ENCODE measurements at regions not wholly inside any gene's neighbourhood (a gene's known extent, or its start where the extent isn't known, plus 50 kb on each side); places are given as distances from the start of the nearest gene placed in this dataset.
"Not testable (repeated sequence)": the region's sequence is repeated elsewhere in the genome, so short reads cannot be mapped to it uniquely, and the experiment has no call there.

DNA sequence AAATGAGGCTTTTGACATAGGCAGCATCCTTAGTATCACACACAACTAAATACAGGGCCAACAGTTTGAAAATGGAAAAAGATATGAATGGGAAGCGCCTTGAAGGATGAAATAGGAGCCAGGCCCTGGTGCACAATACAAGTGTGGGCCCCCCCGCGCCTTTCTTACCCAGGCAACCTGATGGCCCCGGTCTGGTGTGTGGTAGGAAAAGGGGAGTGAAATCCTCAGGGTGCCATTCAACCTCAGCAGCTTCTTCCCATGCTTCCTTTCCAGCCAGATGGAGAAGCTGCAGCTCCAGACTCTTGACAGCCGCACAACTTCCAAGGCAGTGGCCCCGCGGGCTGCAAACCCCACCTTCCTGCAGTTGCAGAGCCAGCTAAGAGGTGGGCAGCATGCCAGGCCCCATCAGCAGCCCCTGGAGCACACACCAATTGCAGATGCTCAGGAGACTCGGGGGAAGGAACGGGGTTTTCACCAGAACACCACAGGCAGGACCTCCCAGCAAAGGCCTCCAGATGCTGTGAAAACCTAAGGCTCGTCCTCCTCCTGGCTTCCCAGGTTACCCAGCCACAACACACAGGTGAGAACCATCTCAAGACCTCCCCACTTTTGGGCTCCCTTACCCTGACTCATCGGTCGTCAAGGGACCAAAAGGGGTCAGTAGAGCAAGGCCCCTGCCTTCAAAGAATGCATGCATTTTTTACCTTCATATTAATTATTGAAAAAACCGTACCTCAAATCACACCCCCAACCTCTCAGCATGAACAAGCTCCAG lies 101.6 kb downstream of the CPN2 start:
- peak in 1 of 2 experiments; percentile 52 for DNase-seq

DNA sequence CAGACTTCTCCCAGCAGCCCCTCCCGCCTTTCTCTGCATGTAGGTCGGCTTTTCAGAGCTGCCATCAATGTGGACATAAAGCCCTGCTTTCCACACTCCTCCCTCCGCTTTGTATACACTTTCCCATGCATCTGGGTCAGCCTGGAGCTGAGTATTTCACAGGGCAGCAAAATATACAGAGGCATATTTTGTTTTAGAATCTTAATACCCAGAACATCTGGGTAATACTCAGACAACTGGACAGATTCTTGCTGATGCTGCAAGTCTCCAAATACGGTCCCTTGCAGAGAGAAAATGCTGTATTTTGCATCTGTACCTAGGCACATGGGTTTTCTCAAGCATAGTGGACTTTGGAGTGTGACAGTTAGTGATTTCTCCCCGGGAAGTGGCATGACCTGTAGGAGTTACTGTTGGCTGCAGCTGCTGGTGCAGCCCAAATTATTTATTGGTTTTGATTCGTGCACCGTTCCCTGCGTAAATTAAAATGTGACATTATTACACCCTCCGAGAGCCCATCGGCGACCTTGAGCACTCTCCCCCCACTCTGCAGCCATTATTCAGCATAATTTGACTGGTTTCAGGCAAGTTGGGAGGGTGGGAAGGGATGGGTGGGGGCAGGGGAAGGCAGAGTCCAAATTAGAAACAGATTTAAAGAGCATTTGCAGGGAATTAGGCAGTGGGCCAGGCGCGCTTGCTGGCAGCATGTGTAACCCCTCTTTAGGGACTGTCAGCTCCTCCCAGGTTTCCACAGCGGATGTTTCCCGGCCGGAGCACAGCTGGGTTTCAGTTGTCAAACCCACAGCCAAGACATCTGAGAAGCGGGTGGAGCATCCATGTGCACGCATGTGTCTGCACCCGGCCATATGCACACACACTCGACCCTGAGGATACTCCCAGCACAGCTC lies 100.8 kb downstream of the CPN2 start:
- DNase-seq: peak in 1 of 2 experiments; percentile 55

DNA sequence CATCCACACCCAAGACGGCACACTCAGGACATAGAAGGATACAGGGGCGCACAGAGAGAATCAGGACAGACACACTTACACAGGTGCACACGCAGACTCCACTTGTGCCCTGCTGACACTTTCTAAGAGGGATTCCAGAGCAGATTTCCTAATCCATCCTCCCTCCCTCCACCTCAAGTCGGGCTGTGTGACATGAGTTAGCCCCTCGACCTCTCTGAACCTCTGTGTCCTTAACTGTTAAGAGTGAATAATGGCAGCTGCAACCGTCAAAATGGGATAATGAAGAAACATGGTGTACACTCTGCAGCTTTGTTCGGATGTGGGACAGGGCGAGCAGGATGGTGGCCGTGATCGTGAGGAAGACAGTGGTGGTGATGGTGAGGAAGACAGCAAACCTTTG lies 100.1 kb downstream of the CPN2 start:
- DNase-seq: no peak

DNA sequence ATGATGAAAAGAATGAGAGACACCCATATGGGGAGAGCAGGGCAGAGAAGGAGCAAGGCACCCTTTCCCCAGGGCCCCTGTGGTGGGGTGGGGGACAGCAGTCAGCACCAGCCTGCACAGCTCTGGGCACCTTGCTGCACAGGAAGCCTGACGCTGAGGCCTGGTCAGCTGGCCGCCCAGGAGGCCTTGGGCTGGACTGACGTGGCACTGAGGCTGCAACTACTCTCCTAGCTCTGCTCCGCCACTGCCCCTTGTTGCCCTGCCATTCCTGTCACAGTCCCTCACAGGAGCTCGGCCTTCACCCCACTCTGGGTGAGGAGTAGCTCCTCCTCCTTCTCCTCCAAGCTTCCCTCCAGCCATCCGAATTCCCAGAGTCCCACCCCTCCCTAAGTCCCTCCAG lies 99.7 kb downstream of the CPN2 start:
- no peak for DNase-seq

DNA sequence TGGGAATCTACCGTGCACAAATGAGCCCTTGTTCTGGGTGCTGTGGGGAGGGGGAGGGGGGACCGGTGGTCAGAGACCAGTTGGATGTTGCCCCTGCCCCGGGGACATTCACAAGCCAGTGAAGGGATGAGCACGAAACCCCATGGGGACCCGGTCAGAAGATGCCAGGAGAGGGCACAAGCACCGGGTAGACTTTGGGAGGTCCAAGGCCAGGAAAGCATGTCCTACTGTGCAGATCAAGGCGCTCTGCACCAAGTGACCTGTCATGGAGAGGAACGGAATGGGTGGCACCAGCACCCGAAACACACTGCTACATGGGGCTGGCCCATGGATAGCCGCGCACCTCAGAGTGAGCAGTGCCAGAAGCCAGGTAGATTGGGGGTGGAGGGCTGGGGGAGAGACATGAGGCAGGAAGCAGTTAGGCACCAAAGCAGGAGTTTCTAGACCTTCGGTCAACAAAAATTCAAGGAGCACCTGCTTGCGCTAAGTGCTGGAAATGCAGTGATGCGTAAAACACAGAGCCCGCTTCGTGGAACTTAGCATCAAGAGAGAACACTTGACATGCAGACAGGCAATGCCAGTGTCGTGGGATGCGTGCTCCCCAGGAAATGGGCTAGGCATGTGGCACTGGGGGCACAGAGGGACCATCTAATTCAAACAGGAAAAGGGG lies 99.1 kb downstream of the CPN2 start:
- no peak for DNase-seq

DNA sequence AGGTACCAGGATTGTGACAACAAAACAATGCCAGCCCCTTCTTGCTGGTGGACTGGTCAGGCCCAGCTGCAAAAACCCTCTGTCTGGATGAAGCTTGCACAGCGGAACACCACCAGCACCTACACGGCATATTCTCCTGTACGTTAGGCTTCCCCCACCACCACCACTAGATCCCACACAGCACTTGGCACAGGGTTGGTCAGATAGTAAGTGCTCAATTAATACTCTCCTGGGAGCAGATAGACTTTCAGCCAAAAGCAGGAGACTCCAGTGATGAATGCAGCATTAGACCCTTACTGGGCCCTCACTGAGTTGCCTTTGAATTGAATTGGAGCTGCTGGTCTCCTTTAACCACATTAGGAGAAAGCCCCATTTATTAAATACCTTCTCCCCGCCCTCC lies 97.9 kb downstream of the CPN2 start:
- DNase-seq: no peak

DNA sequence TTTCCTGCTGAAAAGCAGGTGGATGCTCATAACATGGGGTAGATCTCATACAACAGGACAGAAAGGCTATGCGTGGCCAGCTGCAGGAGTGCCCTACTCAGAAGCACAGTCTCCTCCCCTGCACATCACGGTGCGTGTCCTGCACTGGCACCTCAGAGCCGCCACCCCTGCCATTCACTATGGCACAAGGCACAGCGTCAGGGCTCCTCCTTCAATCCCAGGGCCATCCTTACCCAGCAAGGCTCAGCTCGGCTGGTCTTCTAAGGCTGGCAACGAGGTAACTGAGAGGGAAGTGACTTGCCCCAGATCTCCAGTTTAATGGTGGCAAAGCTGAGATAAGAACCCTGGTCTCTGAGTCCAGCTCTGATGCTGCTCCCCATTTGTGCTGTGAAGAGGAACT lies 97.1 kb downstream of the CPN2 start:
- DNase-seq: no peak

DNA sequence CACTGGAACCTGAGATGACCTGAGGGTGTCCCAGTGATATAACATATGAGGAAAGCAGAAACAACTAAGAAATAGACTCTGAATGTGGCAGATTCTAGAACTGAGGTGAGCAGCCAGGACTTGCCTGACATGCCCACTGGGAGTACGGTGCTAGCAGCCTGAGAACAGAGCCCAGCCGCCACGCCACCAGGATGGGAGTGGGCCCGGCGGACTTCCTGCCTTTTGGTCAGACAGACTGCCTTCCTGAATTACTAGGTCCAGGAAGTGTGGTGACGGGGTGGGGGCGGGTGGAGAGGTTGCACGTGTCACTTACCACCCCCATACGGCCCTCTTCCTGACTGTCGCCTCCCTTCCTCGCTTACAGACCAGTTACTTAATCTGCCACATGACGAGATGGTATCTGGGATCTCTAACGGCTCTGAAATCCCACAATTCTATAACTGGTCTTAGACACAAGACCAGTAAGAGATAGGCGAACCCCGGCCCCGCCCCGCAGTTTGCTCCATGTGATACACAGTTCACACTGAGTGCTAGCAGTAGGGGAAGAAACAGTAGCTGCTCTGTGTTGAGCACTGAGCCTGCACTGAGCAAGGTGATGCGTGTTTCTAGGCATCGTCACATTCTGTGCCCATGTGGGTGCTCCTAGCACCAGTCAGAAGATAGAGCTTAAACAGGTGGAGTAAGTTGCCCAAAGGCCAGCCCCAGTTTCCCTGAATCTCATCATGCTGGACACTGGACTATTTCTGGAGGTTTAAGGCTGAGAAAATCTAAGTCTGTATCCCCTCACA lies 95.7 kb downstream of the CPN2 start:
- DNase-seq: no peak

DNA sequence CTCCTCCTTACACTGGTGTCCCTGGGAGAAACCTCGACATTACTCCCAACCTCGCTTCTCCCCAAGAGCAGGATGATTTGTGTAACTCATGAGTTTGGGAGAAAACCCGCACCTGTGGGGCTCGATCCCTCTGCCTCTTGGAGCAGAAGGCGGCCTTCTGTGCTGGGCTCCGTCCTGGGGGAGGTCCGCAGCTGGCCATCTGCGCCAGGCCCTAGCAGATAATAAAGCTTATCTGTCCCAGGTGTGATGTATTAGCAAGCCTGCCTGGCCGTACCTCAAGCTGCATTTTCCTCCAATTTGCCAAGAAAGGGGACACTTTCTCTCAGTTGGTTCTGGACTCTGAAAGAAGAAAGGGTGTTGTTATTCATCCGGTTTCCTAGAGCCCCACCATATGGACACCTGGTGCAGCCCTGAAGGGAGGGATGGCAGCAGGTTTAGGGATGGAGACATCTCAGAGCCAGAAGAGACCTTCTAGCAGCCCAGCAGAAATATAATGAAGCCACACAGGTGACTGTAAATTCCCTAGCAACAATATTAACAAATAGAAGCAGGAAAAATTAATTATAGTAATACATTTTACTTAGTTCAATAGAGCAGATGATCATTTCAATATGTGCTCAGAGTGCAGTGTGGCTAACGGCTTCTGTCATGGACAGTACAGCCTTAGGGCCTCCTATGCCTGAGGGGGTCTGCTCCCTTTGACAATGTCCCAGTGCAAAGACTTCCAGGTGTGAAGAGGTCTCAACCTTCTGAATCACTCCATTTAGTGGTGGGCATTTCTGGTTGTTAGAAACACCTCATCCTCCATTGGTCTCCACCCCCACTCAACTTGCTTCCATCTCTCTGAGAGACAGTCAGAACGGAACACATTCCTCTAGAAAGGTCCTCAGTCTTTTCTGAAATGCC lies 94.8 kb downstream of the CPN2 start:
- DNase-seq: no peak

DNA sequence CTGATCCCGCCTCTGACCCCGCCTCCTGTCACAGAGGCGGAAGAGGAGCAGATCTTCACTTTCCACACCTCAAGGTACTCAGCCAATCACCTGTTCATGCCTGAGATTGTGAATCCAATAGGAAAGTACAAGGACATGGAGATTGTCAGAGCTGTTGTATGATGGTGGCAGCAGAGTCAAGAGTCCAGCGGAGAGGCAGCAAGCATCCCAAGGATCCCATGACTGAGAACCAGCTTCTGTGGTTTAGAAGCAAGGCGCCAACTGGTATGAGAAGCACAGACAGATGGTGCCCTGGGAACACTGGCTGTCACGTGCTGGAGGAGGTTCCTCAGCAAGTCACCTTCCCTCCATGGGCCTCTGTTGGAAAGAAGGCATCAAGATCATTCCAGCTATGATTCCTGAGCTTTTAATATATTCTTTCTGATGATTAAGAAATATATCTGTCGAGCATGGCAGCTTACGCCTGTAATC lies 93.9 kb downstream of the CPN2 start:
- no peak for DNase-seq

DNA sequence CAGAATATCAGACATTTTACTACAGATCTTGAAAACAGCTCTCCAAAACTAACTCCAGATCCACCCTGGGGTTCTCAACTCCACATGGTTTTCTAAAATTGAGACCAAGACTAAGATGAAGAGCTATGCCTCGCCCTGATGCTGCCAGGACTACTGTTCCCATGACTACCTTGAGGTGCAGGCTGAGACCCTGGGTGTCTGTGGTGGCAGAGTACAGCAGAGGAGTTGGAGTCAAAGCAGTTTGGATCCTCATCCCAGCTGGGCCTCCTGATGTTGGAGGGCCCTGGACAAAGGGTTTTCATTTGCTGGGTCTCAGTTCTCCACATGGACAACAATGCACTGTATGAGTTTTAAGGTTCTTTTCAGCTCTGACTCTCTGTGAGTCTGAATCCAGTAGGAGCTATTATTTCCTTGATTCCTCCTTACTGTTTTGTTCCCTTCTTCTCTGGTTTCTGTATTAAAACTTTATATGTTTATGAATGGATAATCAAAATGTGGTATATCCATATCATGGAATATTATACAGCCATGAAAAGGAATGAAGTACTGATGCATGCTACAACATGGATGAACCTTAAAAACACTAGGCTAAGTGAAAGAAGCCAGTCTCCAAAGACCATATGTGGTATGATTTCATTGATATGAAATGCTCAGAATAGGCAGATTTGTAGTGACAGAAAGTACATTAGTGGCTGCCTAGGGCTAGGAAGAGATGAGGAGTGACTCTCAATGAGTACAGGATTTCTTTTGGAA lies 93.0 kb downstream of the CPN2 start:
- DNase-seq: no peak

DNA sequence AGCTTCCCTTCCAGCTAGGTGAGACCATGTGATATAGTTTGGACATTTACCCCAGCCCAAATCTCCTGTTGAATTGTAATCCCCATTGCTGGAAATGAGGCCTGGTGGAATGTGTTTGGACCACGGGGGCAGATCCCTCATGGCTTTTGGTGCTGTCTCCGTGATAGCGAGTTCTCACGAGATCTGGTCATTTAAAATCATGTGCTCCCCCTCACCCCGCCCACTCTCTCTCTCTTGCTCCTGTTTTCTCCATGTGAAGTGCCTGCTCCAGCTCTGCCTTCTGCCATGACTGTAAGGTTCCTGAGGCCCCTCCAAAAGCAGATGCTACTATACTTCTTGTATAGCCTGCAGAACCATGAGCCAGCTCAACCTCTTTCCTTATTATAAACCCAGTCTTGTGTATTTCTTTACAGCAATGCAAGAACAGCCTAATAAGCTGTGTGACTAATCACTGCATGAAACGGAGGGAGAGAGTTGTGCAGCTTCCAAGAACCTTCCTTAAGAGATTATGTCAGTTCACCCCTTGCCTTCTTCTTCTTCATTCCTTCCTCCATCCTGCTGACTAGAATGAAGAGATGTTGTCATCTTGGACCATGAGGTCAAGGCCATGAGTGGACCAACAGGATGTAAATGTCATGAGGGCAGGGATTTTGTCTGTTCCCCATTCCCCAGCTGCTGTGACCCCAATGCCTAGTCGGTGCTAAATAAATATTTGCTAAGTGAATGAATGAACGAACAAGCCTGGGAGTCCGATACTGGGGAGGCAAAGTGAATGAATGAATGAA lies 91.0 kb downstream of the CPN2 start:
- DNase-seq: no peak

DNA sequence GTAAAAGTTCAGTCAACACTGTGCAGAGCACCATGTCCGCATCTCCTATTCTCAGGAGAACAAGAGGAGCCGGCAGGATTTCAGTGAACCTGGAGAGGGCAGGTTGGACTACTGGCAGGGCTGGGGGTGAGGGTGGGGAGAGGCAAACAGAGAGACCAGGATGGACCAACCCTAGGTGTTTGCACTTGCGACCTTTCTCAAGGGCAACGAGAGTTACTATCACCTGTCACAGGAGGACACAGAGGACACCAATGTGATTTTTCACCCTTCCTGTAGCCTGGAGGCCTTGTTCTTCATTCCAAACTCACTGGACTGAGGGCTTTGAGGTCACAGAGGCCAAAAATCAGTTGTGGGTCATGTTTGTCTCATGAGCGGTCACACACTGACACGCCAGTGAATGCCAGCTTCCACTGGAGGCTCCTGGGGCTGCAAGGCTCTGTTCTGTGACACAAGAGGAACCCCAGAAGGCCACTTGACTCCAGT lies 89.5 kb downstream of the CPN2 start:
- no peak for DNase-seq

DNA sequence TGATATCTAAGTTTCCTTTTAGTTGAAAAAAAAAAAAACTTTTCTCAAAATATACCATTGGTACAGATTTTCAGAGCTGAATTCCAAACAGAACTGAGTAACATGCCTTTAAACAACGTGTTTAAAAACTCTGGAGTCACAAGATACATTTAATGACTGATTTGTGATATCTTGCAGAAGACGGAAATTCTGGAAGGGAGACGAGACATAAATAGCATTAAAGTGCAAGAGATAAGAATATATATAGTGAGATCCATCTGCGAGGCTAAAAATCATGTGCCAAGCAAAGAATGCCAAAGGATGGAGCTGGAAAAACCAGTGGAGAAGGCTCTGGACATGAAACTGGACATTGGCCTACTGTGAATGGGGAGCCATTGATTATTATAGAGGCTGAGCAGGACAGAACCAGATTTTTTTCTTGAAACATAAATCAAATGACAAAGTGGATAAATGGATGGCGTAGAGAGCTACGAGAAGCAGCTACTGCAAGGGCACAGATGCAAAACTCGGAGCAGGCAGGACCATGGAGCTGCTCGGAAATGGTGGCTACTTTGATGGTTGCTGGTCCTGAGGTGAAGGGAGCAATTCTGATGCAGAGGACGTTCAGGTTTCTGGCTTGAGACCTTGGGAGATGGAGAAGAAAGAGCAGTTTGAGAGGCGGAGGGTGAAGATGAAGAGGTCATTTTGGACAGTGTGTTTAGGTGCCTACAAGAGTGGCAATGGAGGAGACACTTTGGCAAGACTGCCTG lies 88.8 kb downstream of the CPN2 start:
- no peak for DNase-seq

DNA sequence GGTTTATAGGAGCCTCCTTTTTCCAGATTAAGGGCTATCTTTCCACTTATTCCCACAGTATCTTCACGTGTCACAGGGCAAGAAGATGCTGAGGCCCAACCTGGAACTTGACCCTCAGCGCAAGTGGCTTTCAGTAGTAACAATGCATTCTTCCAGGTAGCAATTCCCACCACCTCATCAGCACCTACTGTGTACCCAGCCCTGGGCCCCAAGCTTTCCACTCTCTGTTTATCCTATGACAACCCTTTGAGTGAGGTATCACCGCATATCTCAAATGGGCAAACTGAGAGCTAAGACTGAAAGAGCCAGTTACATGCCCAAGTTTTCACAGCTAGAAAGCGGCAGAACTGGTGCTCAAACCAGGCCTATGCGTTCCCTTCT lies 88.2 kb downstream of the CPN2 start:
- DNase-seq: no peak

DNA sequence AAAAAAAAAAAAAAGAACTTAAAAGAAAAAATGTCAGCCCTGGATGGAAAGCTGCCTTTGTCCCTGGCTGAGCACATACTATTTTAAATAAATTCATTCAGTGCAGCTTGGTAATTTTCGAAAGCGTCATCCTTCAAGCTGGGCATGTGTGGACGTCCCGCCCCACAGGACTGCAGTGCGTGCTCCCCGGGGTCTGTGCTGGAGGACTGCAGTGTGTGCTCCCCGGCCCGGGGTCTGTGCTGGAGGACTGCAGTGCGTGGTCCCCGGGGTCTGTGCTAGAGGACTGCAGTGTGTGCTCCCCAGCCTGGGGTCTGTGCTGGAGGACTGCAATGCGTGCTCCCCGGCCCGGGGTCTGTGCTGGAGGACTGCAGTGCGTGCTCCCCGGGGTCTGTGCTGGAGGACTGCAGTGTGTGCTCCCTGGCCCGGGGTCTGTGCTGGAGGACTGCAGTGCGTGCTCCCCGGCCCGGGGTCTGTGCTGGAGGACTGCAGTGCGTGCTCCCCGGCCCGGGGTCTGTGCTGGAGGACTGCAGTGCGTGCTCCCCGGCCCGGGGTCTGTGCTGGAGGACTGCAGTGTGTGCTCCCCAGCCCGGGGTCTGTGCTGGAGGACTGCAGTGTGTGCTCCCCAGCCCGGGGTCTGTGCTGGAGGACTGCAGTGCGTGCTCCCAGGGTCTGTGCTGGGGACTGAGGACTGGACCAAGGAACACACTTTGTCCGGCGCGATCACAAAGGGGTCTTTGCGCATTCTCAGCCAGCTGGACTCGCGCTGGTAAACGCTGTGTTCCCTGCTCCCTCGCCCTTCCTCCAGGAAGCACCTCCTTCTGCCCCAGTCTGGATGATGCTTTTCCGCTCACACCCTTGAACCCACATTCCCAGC lies 86.3 kb downstream of the CPN2 start:
- DNase-seq: not testable (repeated sequence)

DNA sequence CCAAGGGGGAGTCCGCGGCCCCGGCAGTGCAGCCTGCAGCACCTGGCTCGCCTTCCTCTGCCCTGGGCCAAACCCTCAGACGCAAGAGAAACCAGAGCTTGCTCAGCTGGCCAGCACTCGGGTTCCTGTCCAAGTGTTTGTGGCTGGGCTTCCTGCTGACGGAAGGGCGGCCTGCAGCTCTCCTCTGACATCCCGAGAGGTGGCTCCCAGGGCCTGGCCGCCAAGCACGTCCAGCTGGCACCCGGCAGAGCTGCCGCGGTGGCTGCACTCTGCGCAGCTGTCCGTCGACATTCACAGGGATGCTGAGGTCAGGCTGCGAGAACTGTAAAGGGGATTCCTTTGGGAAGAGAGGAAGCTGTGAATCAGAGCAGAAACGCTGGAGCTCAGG lies 85.6 kb downstream of the CPN2 start:
- DNase-seq: no peak
